ENCODE measurements at regions not wholly inside any gene's neighbourhood (a gene's known extent, or its start where the extent isn't known, plus 50 kb on each side); places are given as distances from the start of the nearest gene placed in this dataset.

DNA sequence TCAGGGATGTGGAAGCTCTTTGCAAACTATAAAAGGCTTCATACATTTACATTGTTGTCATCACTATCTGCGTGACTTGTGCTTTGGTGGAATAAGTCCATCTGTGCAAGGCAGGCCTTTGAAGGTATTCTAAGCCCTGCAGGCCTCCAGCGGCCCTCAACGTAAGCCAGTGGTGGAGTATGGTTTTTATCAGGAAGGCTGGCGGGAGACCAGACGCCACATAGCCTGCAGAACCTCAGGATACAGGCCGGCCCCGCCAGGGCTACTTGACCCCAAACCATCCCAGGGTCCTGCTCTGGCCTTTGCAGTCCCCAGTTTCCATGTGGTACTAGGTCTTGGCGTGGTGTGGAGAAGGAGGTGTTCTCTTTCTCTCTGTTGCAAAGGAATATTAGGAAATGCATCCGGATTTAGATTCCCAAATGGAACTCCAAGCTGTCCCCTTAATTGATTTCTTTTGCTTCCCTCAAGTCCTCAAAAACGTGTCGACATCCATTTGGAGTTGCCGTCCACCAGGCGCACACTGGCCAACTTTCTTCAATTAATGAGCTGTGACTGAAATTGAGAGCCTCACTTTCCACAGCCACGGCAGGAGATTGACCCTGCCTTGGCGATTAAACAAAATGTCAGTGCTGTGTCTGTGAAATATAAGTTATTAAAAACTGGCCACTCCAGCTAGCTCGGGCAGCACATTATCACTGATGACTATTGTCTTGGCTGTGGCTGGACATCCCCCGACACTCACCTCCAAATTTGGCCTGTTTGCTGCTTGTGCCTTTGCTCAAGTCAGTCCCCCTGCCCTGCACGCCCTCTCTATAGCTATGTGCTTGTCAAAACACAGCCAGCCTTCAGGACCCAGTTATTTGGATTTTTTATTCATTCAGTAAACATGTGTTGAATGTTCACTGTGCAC lies 239.8 kb upstream of the TLE3 start:
- Histone ChIP-seq H3K27ac (ENCODE audit: insufficient read depth, low read length) (no peak overlapping the region), H2BK15ac (ENCODE audit: low read depth, low read length) (no peak overlapping the region), H3K18ac (ENCODE audit: low read depth, low read length) (no peak overlapping the region), H2BK20ac (ENCODE audit: low read depth, low read length) (no peak overlapping the region), H3K14ac (replicated peaks; ENCODE audit: low read depth, low read length) (no peak overlapping the region), H3K23ac (ENCODE audit: low read depth, low read length) (no peak overlapping the region), H3K9ac (ENCODE audit: low read depth, low read length) (no peak overlapping the region), H4K8ac (ENCODE audit: low read depth in 2 of 2, low read length in 2 of 2) (no peak overlapping the region), H4K20me1 (ENCODE audit: insufficient read depth, low read length) (no peaks in the 10 kb centered on the region), H2BK120ac (ENCODE audit: low read depth, low read length) (no peak overlapping the region), H2AK9ac (replicated peaks; ENCODE audit: low read depth, low read length, poor library complexity) (no peak overlapping the region), H3K4me3 (ENCODE audit: insufficient read depth, low read depth, low read length) (no peak overlapping the region), H3K56ac (ENCODE audit: extremely low read depth, insufficient read depth, low read length) (no peak overlapping the region), H3K27me3 (ENCODE audit: control insufficient read depth, insufficient read depth, low read length) (peaks cover 30% of the 10 kb centered on the region), H2BK5ac (ENCODE audit: low read depth, low read length, poor library complexity, severe bottlenecking) (no peak overlapping the region), H3K9me3 (ENCODE audit: control insufficient read depth, insufficient read depth, low read length) (peaks cover 6% of the 10 kb centered on the region; the same call in 1 of the 2 replicates), H3K9me1 (ENCODE audit: insufficient read depth, low read length) (no peaks in the 10 kb centered on the region; the same call in 1 of the 2 replicates), H2AK5ac (ENCODE audit: low read depth, low read length) (no peak overlapping the region), H3K36me3 (ENCODE audit: control insufficient read depth, insufficient read depth, low read length) (no peaks in the 10 kb centered on the region), H3K4me1 (ENCODE audit: control insufficient read depth, insufficient read depth, low read length) (no peaks in the 10 kb centered on the region), H3K4ac (ENCODE audit: low read depth, low read length) (no peak overlapping the region), H3K4me2 (ENCODE audit: low read depth, low read length) (no peak overlapping the region), H3K79me1 (ENCODE audit: low read depth in 1 of 2, low read length in 2 of 2) (no peaks in the 10 kb centered on the region), H4K5ac (ENCODE audit: low read depth, low read length) (no peak overlapping the region), H2AFZ (replicated peaks; ENCODE audit: low read length, poor library complexity) (no peak overlapping the region), H4K91ac (ENCODE audit: insufficient read depth, low read depth, low read length) (no peak overlapping the region)
- ChIA-PET CTCF (interaction anchor here (0.5 kb wide), 1 partner anchor 875 kb away, joined by 3 read pairs; no protein-coding TSS in a partner anchor), POLR2A (ENCODE audit: unreplicated experiment) (no interaction called here)
- 20% methylated on average over 4 of the region's 18 CpGs; no CpG with 5 or more reads in 1 of the 2 experiments for WGBS, 2 experiments (ENCODE audit: extremely low coverage in 2 of 2, insufficient read length in 1 of 2)
- intact Hi-C loops (cut with micrococcal nuclease) (no loop called here), dilution Hi-C loops (cut with HindIII; ENCODE audit: low sequenced_read_pairs, unreplicated experiment) (no loop called here), in situ Hi-C loops (cut with MboI; ENCODE audit: low sequenced_read_pairs) (no loop called here)
- ATAC-seq (ENCODE audit: low read depth) (no peak), DNase-seq (no peak)
- BruUV-seq (replicated peaks): no TSS peak
- TF ChIP-seq CEBPB (IDR thresholded peaks at IDR 0.05; ENCODE audit: low read depth, low read length): no peak
- no peak for TF ChIP-seq NFE2L2 (IDR thresholded peaks at IDR 0.05; ENCODE audit: low read depth, low read length)
- no peak for TF ChIP-seq FOS (IDR thresholded peaks at IDR 0.05; ENCODE audit: low read depth, low read length)
- no peak for TF ChIP-seq MXI1 (IDR thresholded peaks at IDR 0.05; ENCODE audit: borderline replicate concordance, low read depth, low read length)
- TF ChIP-seq MAZ (IDR thresholded peaks at IDR 0.05; ENCODE audit: borderline replicate concordance, low read depth, low read length): no peak
- no peak for TF ChIP-seq USF2 (IDR thresholded peaks at IDR 0.05; ENCODE audit: low read depth, low read length)
- TF ChIP-seq, protein P1, sequence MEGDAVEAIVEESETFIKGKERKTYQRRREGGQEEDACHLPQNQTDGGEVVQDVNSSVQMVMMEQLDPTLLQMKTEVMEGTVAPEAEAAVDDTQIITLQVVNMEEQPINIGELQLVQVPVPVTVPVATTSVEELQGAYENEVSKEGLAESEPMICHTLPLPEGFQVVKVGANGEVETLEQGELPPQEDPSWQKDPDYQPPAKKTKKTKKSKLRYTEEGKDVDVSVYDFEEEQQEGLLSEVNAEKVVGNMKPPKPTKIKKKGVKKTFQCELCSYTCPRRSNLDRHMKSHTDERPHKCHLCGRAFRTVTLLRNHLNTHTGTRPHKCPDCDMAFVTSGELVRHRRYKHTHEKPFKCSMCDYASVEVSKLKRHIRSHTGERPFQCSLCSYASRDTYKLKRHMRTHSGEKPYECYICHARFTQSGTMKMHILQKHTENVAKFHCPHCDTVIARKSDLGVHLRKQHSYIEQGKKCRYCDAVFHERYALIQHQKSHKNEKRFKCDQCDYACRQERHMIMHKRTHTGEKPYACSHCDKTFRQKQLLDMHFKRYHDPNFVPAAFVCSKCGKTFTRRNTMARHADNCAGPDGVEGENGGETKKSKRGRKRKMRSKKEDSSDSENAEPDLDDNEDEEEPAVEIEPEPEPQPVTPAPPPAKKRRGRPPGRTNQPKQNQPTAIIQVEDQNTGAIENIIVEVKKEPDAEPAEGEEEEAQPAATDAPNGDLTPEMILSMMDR (conservative IDR thresholded peaks at IDR 0.05; ENCODE audit: low read depth, low read length): no peak
- no peak for TF ChIP-seq RFX5 (IDR thresholded peaks at IDR 0.05; ENCODE audit: low read depth, low read length)
- no peak for TF ChIP-seq BHLHE40 (IDR thresholded peaks at IDR 0.05; ENCODE audit: low read depth, low read length)
- no peak for TF ChIP-seq RCOR1 (IDR thresholded peaks at IDR 0.05; ENCODE audit: insufficient replicate concordance, low read length)
- no peak for TF ChIP-seq SMC3 (IDR thresholded peaks at IDR 0.05; ENCODE audit: low read depth, low read length)
- TF ChIP-seq ELK1 (IDR thresholded peaks at IDR 0.05; ENCODE audit: borderline replicate concordance, low read depth, low read length): no peak
- no peak for TF ChIP-seq RAD21 (IDR thresholded peaks at IDR 0.05; ENCODE audit: low read length)
- no peak for TF ChIP-seq MAFK (IDR thresholded peaks at IDR 0.05; ENCODE audit: low read depth, low read length)
